ENCODE measurements at regions not wholly inside any gene's neighbourhood (a gene's known extent, or its start where the extent isn't known, plus 50 kb on each side); places are given as distances from the start of the nearest gene placed in this dataset.

- Mint-ChIP-seq H3K27me3 (no peaks in the 10 kb centered on the region), H3K4me1 (peaks cover 4% of the 10 kb centered on the region), H3K4me3 (no peak overlapping the region), H3K9me3 (no peaks in the 10 kb centered on the region), H3K36me3 (no peaks in the 10 kb centered on the region), H3K27ac (no peak overlapping the region)
- DNase-seq: no peak
Observed at GRCh38 chr3:18132991-18133390, 292.1 kb downstream of the SATB1 start.

- H3K9me3 Mint-ChIP-seq: no peaks in the 10 kb centered on the region
- no peaks in the 10 kb centered on the region for H3K27me3 Mint-ChIP-seq
- H3K4me1 Mint-ChIP-seq: no peaks in the 10 kb centered on the region
- no peak overlapping the region for H3K4me3 Mint-ChIP-seq
- no peaks in the 10 kb centered on the region for H3K36me3 Mint-ChIP-seq
- DNase-seq: no peak
- H3K27ac Mint-ChIP-seq: no peak overlapping the region
Observed at GRCh38 chr3:18127859-18128681, 297.1 kb downstream of the SATB1 start.

GRCh38 chr3:18127174-18127858, 297.8 kb downstream of the SATB1 start:
- DNase-seq: no peak
- Mint-ChIP-seq H3K4me3 (no peak overlapping the region), H3K4me1 (no peaks in the 10 kb centered on the region), H3K27me3 (no peaks in the 10 kb centered on the region), H3K9me3 (no peaks in the 10 kb centered on the region), H3K36me3 (no peaks in the 10 kb centered on the region), H3K27ac (no peak overlapping the region)

GRCh38 chr3:18126772-18127171, 298.4 kb downstream of the SATB1 start:
- H3K4me3 Mint-ChIP-seq: no peak overlapping the region
- H3K4me1 Mint-ChIP-seq: no peaks in the 10 kb centered on the region
- H3K9me3 Mint-ChIP-seq: no peaks in the 10 kb centered on the region
- no peaks in the 10 kb centered on the region for H3K27me3 Mint-ChIP-seq
- DNase-seq: no peak
- no peak overlapping the region for H3K27ac Mint-ChIP-seq
- no peaks in the 10 kb centered on the region for H3K36me3 Mint-ChIP-seq

GRCh38 chr3:18124501-18124900, 300.6 kb downstream of the SATB1 start:
- no peaks in the 10 kb centered on the region for H3K4me1 Mint-ChIP-seq
- no peak overlapping the region for H3K4me3 Mint-ChIP-seq
- H3K27me3 Mint-ChIP-seq: no peaks in the 10 kb centered on the region
- DNase-seq: no peak
- H3K36me3 Mint-ChIP-seq: no peaks in the 10 kb centered on the region
- no peaks in the 10 kb centered on the region for H3K9me3 Mint-ChIP-seq
- H3K27ac Mint-ChIP-seq: no peak overlapping the region

GRCh38 chr3:18122264-18122663, 302.9 kb downstream of the SATB1 start:
- Mint-ChIP-seq H3K9me3 (no peaks in the 10 kb centered on the region), H3K4me3 (no peak overlapping the region), H3K27me3 (no peaks in the 10 kb centered on the region), H3K36me3 (no peaks in the 10 kb centered on the region), H3K4me1 (no peaks in the 10 kb centered on the region), H3K27ac (no peak overlapping the region)
- DNase-seq: no peak

- DNase-seq: no peak
- Mint-ChIP-seq H3K36me3 (no peaks in the 10 kb centered on the region), H3K27me3 (no peaks in the 10 kb centered on the region), H3K4me1 (no peaks in the 10 kb centered on the region), H3K27ac (no peak overlapping the region), H3K9me3 (no peaks in the 10 kb centered on the region), H3K4me3 (no peak overlapping the region)
Observed at GRCh38 chr3:18121020-18121419, 304.1 kb downstream of the SATB1 start.

- H3K9me3 Mint-ChIP-seq: no peaks in the 10 kb centered on the region
- H3K27me3 Mint-ChIP-seq: no peaks in the 10 kb centered on the region
- H3K4me3 Mint-ChIP-seq: no peak overlapping the region
- DNase-seq: no peak
- H3K27ac Mint-ChIP-seq: no peak overlapping the region
- no peaks in the 10 kb centered on the region for H3K36me3 Mint-ChIP-seq
- no peaks in the 10 kb centered on the region for H3K4me1 Mint-ChIP-seq
Observed at GRCh38 chr3:18119866-18120265, 305.3 kb downstream of the SATB1 start.

GRCh38 chr3:18114894-18115293, 310.2 kb downstream of the SATB1 start:
- Mint-ChIP-seq H3K27me3 (no peaks in the 10 kb centered on the region), H3K9me3 (no peaks in the 10 kb centered on the region), H3K4me3 (no peak overlapping the region), H3K4me1 (peaks cover 5% of the 10 kb centered on the region), H3K27ac (no peak overlapping the region), H3K36me3 (no peaks in the 10 kb centered on the region)
- no peak for DNase-seq

- DNase-seq: no peak
- no peak overlapping the region for H3K27ac Mint-ChIP-seq
- peaks cover 5% of the 10 kb centered on the region for H3K4me1 Mint-ChIP-seq
- no peaks in the 10 kb centered on the region for H3K36me3 Mint-ChIP-seq
- H3K4me3 Mint-ChIP-seq: no peak overlapping the region
- H3K27me3 Mint-ChIP-seq: no peaks in the 10 kb centered on the region
- peaks cover 2% of the 10 kb centered on the region for H3K9me3 Mint-ChIP-seq
Observed at GRCh38 chr3:18113417-18113816, 311.7 kb downstream of the SATB1 start.

GRCh38 chr3:18112674-18113375, 312.3 kb downstream of the SATB1 start:
- Mint-ChIP-seq H3K36me3 (no peaks in the 10 kb centered on the region), H3K27ac (no peak overlapping the region), H3K9me3 (peaks cover 2% of the 10 kb centered on the region), H3K4me3 (no peak overlapping the region), H3K27me3 (no peaks in the 10 kb centered on the region), H3K4me1 (peaks cover 5% of the 10 kb centered on the region)
- no peak for DNase-seq

GRCh38 chr3:18111796-18112232, 313.3 kb downstream of the SATB1 start:
- Mint-ChIP-seq H3K4me1 (peaks cover 5% of the 10 kb centered on the region), H3K27me3 (no peaks in the 10 kb centered on the region), H3K4me3 (peak overlapping the region; percentile 56), H3K27ac (peak overlapping the region; percentile 39), H3K36me3 (no peaks in the 10 kb centered on the region), H3K9me3 (peaks cover 2% of the 10 kb centered on the region)
- no peak for DNase-seq

GRCh38 chr3:18103591-18103990, 321.5 kb downstream of the SATB1 start:
- Mint-ChIP-seq H3K4me3 (no peak overlapping the region), H3K36me3 (peaks cover 2% of the 10 kb centered on the region), H3K9me3 (peaks cover 1% of the 10 kb centered on the region), H3K27ac (no peak overlapping the region), H3K4me1 (peaks cover 25% of the 10 kb centered on the region), H3K27me3 (no peaks in the 10 kb centered on the region)
- no peak for DNase-seq

- Mint-ChIP-seq H3K4me3 (no peak overlapping the region), H3K27ac (peak overlapping the region; percentile 78), H3K27me3 (no peaks in the 10 kb centered on the region)
Observed at GRCh38 chr3:18100121-18100520, 325.0 kb downstream of the SATB1 start.

GRCh38 chr3:18099611-18100010, 325.5 kb downstream of the SATB1 start:
- H3K27ac Mint-ChIP-seq: peak overlapping the region; percentile 78
- H3K4me1 Mint-ChIP-seq: peaks cover 26% of the 10 kb centered on the region
- H3K4me3 Mint-ChIP-seq: no peak overlapping the region
- peaks cover 11% of the 10 kb centered on the region for H3K9me3 Mint-ChIP-seq
- DNase-seq: no peak
- H3K27me3 Mint-ChIP-seq: no peaks in the 10 kb centered on the region
- H3K36me3 Mint-ChIP-seq: peaks cover 14% of the 10 kb centered on the region

More at GRCh38 chr3:18100121-18100520, 325.0 kb downstream of the SATB1 start:
- H3K4me1 Mint-ChIP-seq: peaks cover 26% of the 10 kb centered on the region
- H3K36me3 Mint-ChIP-seq: peaks cover 14% of the 10 kb centered on the region
- H3K9me3 Mint-ChIP-seq: peaks cover 11% of the 10 kb centered on the region
- DNase-seq: no peak
